Sigmoid colon (tissue), 6 donors: ENCODE measurements at regions not wholly inside any gene's neighbourhood (a gene's known extent, or its start where the extent isn't known, plus 50 kb on each side); places are given as distances from the start of the nearest gene placed in this dataset.
A peak's percentile ranks its signal among the peaks of the same experiment; 100 is the strongest.
"Not testable (repeated sequence)": the region's sequence is repeated elsewhere in the genome, so short reads cannot be mapped to it uniquely, and the experiment has no call there.

Source experiments
- DNase-seq: peaks from one replicate; pipeline ENCODE4 v3.0.0-alpha.2; 2019
- H3K27ac ChIP-seq, 4 donors: fragments of 200-600 bp; sonication (generic); one replicate each; pipeline ENCODE4 v1.5.1; 2016 to 2019; ENCODE audit warnings: mild to moderate bottlenecking in 1 of 4
- H3K27me3 ChIP-seq, 3 donors: fragments of 200-600 bp; sonication (generic); one replicate each; pipeline ENCODE4 v1.5.1; 2019; ENCODE audit warnings: mild to moderate bottlenecking in 1 of 3
- H3K36me3 ChIP-seq, 4 donors: fragments of 200-600 bp; sonication (generic); one replicate each; pipeline ENCODE4 v1.5.1; 2016 to 2019
- H3K4me1 ChIP-seq, 4 donors: fragments of 200-600 bp; sonication (generic); one replicate each; pipeline ENCODE4 v1.5.1; 2017 to 2019
- H3K4me3 ChIP-seq, 4 donors: fragments of 200-600 bp; sonication (generic); one replicate each; pipeline ENCODE4 v1.5.1; 2017 to 2019; ENCODE audit warnings: mild to moderate bottlenecking in 2 of 4, moderate library complexity in 1 of 4
- H3K9me3 ChIP-seq, 4 donors: fragments of 200-600 bp in 3 of 4; sonication (generic) in 3 of 4; one replicate each; pipeline versions ENCODE4 v1.5.1 to v1.6.1; 2013 to 2019
- POLR2AphosphoS5 ChIP-seq, 4 donors: sonication (generic); formaldehyde crosslinking; IDR thresholded peaks; one replicate each; pipeline ENCODE4 v1.6.1; 2017; ENCODE audit warnings: antibody characterized with exemption in 4 of 4
- WGBS, 2 donors: extraction: QIAGEN DNeasy Blood & Tissue Kit; methylation state at CpG; one replicate each; pipeline ENCODE4 v1.1.7; 2013; 5-methylcytosine and 5-hydroxymethylcytosine counted together
- intact Hi-C: fragments of 100-400 bp; cut with DNase I; formaldehyde crosslinking; loops from one replicate; pipeline ENCODE4 v1.15.1; 2023
- donor health status: healthy with polysubstance abuse.
- donor health status: healthy.

DNA sequence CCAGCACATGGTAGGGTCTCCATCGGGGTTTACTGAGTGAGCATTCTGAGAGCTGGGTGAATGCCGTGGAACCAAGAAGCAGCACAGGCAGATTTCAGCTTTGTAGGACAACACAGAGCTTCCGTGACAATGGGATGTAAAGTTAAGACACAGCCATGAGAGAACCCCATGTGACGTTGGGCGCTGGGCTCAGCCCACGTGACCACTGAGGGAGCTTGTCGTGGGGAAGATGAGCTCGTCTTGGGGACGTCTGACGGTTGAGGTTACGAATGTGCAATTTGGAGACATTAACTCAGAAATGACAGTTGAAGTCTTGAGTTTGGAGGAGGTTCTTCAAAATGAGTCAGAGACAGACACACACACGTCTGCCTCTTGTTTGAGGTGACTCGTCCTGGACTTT lies 51.5 kb upstream of the MUC20 start:
- H3K9me3 ChIP-seq, H3K4me3 ChIP-seq, H3K4me1 ChIP-seq, H3K27ac ChIP-seq, DNase-seq, H3K27me3 ChIP-seq, intact Hi-C loops: not testable (repeated sequence)
- peaks cover 12 to 77% (median 13%) of the 10 kb centered on the region in 4 donors for H3K36me3 ChIP-seq
- WGBS, 2 donors: 79 to 82% methylated on average over 11 to 12 of the region's 13 CpGs

DNA sequence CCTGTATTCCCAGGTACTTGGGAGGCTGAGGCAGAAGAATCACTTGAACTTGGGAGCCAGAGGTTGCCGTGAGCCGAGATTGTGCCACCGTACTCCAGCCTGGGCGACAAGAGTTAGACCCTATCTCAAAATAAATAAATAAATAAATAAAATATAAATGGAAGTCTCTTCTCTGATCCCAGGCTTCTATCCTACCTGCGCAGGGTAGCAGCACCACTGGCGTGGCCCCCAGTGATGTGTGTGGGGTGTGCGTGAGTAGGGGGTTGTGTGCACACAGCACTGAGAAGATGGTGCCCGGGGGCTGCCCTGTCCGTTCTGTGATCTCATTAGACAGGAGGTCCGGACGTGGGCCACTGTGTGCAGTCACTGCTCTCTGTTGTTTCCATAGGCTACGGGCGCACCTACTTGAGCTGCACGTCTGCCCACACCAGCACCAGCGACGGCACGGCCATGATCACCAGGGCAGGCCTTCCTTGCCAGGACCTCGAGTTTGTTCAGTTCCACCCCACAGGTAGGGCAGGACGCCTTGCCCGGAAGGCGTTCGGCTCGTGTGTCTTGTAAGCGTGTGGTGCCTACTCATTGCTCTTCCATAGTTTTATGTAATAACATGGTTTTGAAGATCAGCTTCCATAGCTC lies 52.5 kb upstream of the MUC20 start:
- DNase-seq, H3K9me3 ChIP-seq, H3K27me3 ChIP-seq, H3K27ac ChIP-seq, intact Hi-C loops, H3K4me3 ChIP-seq, H3K4me1 ChIP-seq: not testable (repeated sequence)
- 87 to 89% methylated on average over 24 of the region's 24 CpGs for WGBS, 2 donors
- H3K36me3 ChIP-seq: peaks cover 8 to 72% (median 12%) of the 10 kb centered on the region in 4 donors

DNA sequence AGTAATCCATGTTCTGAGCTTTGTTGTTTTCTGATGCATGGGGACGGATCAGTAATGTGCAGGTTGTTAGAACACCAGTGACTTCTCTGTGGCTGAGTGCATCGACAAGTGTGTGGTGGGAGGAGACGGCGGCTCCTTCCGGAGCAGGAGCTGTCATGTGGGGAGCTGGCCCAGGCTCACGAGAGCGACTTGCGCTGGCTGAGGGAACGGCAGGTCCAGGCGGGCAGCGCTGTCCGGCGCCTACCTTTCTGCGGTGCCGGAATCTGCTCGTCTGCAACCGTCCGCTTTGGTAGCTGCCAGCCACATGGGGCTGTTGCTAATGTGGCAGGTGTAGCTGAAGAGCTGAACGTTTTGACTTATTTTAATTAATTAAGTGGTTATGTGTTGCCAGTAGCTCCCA lies 55.5 kb upstream of the MUC20 start:
- intact Hi-C loops, H3K4me3 ChIP-seq, H3K4me1 ChIP-seq, DNase-seq, H3K27me3 ChIP-seq, H3K27ac ChIP-seq, H3K9me3 ChIP-seq: not testable (repeated sequence)
- 91 to 97% methylated on average over 19 of the region's 19 CpGs for WGBS, 2 donors
- peaks cover 6 to 45% (median 8%) of the 10 kb centered on the region in 4 donors for H3K36me3 ChIP-seq

DNA sequence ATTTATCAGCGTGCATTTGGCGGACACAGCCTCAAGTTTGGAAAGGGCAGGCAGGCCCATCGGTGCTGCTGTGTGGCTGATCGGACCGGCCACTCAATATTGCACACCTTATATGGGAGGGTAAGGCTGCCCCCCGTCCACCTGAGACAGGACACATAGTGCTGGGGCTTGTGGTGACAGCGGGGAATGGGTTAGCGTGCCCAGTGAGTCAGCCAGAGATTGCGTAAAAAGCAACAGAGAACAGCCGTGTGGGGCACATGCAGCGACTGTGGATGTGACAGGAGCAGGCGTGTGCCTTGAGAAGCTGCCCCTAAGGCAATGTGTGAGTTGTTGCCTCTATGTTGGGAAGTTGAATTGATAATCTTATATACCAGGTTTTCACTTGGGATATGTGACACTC lies 56.6 kb upstream of the MUC20 start:
- H3K9me3 ChIP-seq, intact Hi-C loops, H3K4me3 ChIP-seq, H3K4me1 ChIP-seq, H3K27ac ChIP-seq, DNase-seq, H3K27me3 ChIP-seq: not testable (repeated sequence)
- peaks cover 6 to 36% (median 8%) of the 10 kb centered on the region in 4 donors for H3K36me3 ChIP-seq
- 96% methylated on average over 12 of the region's 12 CpGs for WGBS, 2 donors

DNA sequence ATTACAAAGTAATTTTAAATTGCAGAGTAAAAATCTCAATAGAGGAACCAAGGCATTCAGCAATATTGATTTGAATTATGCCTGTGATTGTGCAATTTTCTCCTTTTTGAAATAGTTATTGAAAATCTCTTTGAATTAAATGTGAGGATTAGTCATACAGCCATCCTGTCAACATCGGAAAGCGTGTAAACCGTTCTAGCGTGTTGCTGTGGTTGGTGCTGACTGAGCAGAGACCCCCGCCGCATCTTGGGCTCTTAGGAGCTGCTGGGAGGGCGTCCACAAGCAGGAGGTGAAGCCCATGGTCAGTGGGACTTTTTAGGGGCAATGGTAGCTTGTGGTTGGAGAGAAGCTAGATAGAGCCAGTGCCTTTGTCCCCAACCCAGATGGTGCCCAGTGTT lies 61.6 kb upstream of the MUC20 start:
- intact Hi-C loops: loop anchor here (5.0 kb wide), 1 partner anchor 193 kb away; no protein-coding TSS in a partner anchor
- not testable (repeated sequence) for H3K4me1 ChIP-seq, H3K9me3 ChIP-seq, H3K27me3 ChIP-seq, DNase-seq, H3K36me3 ChIP-seq, H3K27ac ChIP-seq
- WGBS, 2 donors: 30 to 99% methylated on average over 3 of the region's 7 CpGs
- peak overlapping the region in 2 of 4 donors; percentile 54 to 78 for H3K4me3 ChIP-seq

DNA sequence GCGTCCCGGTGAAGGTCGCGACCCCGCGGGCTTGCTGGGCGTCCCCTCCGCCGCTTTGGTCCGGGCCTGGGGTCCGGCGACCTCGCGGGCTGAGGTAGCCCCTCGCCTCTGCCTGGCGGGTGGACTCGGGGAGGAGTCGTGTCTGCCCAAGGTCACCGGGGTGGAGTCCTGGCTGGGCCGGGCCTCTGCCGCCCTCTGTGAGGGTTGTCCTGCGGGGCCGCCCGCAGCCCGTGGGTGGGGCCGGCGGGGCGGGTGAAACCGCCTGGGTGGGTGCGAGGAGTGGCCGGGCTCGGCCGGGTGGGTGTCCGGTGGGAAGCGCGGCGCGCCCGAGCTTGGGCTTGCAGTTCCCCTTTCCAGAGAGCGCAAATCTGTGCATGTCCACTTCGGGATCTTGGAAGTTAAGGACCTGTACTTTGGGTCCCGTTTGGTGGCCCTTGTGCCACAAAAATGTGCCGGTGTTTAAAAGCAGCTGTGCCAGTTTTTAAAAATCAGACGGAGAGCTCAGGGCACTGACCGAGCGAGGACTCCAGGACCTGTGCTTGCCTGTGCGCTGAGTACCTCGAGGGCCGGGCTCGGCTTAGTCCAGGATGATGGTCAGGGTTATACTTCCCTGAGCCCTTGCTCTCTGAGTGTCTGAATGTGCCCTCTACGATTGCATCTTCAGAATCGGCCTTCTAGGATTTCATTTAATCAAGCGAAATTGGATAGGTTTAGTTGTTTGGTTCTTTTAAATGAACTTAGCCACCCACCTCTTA lies 62.2 kb upstream of the MUC20 start:
- peak overlapping the region; percentile 77 to 89 (median 83) for H3K27ac ChIP-seq

DNA sequence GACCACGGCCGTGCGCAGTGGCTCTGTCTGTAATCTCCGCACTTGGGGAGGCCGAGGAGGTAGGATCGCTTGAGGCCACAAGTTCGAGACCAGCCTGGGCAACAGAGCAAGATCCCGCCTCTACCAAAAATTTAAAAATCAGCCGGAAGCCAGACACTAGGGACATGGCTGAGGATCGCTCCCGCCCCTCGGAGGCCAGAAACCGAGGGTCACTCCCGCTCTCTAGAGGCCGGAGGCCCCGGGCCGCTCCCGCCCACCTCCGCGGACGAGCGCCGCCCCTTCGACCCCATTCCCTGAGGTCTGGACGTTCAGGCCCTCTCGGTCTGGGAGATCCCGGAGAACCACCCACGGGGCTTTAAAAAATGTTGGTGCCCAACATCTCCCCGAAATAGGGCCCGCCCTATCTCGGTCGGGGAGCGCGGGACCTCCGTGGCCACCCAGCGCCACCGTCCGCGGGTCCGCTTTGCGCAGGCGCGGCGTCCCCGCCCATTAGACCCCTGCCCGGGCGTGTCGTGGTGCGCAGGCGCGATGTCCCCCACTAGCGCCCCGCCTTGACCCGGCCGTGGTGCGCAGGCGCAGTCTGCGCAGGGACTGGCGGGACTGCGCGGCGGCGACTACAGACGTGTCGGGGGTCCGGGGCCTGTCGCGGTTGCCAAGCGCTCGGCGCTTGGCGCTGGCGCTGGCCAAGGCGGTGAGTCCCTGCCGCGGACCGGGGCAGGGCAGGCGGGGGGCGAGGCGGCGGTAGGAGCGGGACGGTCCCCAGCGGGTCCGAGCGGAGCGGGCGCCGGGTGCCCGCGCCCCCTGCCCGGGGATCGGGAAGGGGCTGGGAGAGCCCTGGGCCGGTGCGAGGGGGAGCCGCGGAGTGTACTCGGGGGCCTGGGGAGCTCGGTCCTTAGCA lies 63.1 kb upstream of the MUC20 start:
- not testable (repeated sequence) for H3K4me1 ChIP-seq, H3K36me3 ChIP-seq, H3K9me3 ChIP-seq, H3K27me3 ChIP-seq
- 1 to 4% methylated on average over 96 to 97 of the region's 99 CpGs for WGBS, 2 donors
- peak; percentile 93 for DNase-seq
- peak in 3 of 4 donors; percentile 34 to 61 (median 38) for TF ChIP-seq POLR2AphosphoS5 (IDR thresholded peaks at IDR 0.05)
- Histone ChIP-seq H3K4me3 (peak overlapping the region; percentile 54 to 78 (median 58)), H3K27ac (peak overlapping the region; percentile 77 to 89 (median 83))
- intact Hi-C loops: loop anchor here (5.0 kb wide), 1 partner anchor 195 kb away; no protein-coding TSS in a partner anchor

More for the DNA sequence above, 62.2 kb upstream of the MUC20 start:
- H3K4me3 ChIP-seq: peak overlapping the region; percentile 54 to 78 (median 58)
- H3K27me3 ChIP-seq, DNase-seq, H3K9me3 ChIP-seq, H3K4me1 ChIP-seq, H3K36me3 ChIP-seq: not testable (repeated sequence)
- intact Hi-C loops: loop anchor here (5.0 kb wide), 1 partner anchor 194 kb away; no protein-coding TSS in a partner anchor
- 1 to 7% methylated on average over 21 to 27 of the region's 53 CpGs for WGBS, 2 donors

DNA sequence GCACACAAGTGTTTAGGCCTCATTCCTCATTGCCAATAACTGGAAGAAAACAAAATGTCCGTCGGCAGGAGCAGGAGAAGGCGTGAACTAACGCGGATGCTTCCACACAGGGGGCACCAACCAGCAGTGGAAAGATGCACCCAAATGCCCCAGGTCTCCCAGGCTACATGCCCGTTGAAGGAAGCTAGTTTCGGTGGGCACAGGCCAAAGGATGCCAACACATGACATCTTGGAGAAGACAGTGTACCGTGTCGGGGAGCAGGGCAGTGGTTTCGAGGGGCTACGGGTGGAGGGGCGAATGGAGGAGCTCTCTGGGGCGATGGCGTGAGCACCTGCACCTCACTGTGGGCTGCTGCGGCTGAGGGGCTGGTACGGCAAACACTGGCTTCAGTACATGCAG lies 64.7 kb upstream of the MUC20 start:
- H3K4me1 ChIP-seq, H3K9me3 ChIP-seq, H3K36me3 ChIP-seq, H3K4me3 ChIP-seq, H3K27me3 ChIP-seq, H3K27ac ChIP-seq, DNase-seq: not testable (repeated sequence)
- 87 to 90% methylated on average over 16 of the region's 16 CpGs for WGBS, 2 donors
- intact Hi-C loops: loop anchor here (5.0 kb wide), 1 partner anchor 196 kb away; no protein-coding TSS in a partner anchor

DNA sequence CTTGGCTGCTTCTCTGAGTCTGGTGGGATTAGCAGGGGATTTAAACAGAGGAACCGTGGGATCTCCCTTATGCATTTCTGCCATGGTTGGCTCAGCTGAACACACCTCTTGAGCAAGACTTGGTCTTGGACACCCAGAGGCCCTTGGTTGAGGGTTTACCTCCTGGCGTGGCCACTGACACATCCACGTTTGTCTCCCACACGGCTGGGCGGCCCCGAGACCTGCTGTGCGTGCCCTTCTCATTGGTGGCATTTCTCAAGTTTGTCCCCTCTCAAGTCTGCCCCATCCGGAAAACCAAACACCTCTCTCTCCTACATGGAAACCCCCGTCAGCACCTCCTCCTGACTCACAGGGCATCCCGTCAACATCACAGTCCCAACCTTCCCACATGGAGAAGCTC lies 66.0 kb upstream of the MUC20 start:
- intact Hi-C loops: loop anchor here (5.0 kb wide), 1 partner anchor 198 kb away; no protein-coding TSS in a partner anchor
- 84 to 85% methylated on average over 5 of the region's 10 CpGs for WGBS, 2 donors
- not testable (repeated sequence) for H3K36me3 ChIP-seq

DNA sequence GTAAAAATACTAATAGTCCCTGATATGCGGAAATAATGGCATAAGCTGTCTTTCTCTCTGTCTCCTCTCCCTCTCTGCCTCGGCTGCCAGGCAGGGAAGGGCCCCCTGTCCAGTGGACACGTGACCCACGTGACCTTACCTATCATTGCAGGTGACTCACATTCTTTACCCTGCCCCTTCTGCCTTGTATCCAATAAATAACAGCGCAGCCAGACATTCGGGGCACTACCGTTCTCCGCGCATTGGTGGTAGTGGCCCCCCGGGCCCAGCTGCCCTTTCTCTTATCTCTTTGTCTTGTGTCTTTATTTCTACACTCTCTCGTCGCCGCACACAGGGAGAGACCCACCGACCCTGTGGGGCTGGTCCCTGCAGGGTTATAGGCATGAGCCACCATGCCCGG lies 66.6 kb upstream of the MUC20 start:
- H3K4me1 ChIP-seq, H3K27me3 ChIP-seq, intact Hi-C loops, H3K36me3 ChIP-seq, H3K4me3 ChIP-seq, DNase-seq, H3K27ac ChIP-seq, H3K9me3 ChIP-seq: not testable (repeated sequence)
- WGBS, 2 donors: 83 to 92% methylated on average over 14 of the region's 15 CpGs

More for the DNA sequence above, 66.0 kb upstream of the MUC20 start:
- not testable (repeated sequence) for H3K4me3 ChIP-seq, H3K4me1 ChIP-seq, H3K9me3 ChIP-seq, H3K27me3 ChIP-seq, DNase-seq, H3K27ac ChIP-seq
